NCI-H2227 (cell line): ENCODE measurements at regions not wholly inside any gene's neighbourhood (a gene's known extent, or its start where the extent isn't known, plus 50 kb on each side); places are given as distances from the start of the nearest gene placed in this dataset.

Source experiments
- DNase-seq: peaks from one replicate; lab custom pipeline; 2025; ENCODE audit not compliant: unreplicated experiment; lab: John Stamatoyannopoulos, UW

DNA sequence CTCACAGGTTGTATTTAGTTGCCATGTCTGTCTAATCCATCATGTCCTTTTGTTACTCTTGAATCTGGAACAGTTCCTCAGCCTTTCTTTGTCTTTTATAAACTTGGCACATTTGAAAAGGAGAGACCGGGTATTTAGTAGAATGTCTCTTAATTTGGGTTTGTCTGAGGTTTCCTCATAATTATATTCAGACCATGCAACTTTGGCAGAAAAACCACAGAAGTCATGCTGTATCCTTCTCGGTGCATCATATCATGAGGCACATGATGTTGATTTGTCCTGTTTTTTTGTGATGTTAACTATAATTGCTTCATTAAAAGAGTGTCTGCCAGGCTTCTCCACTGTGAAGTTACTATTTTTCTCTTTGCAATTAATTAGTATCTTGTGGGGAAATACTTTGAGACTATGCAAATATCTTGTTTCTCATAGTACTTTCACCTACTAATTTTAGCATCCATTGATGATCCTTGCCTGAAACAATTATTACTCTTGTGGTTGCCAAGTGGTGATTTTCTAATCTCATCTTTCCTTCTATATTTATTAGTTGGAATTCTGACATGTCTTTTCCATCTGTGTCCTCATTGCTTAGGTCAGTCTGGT lies 837.3 kb downstream of the DHX35 start:
- no peak for DNase-seq

DNA sequence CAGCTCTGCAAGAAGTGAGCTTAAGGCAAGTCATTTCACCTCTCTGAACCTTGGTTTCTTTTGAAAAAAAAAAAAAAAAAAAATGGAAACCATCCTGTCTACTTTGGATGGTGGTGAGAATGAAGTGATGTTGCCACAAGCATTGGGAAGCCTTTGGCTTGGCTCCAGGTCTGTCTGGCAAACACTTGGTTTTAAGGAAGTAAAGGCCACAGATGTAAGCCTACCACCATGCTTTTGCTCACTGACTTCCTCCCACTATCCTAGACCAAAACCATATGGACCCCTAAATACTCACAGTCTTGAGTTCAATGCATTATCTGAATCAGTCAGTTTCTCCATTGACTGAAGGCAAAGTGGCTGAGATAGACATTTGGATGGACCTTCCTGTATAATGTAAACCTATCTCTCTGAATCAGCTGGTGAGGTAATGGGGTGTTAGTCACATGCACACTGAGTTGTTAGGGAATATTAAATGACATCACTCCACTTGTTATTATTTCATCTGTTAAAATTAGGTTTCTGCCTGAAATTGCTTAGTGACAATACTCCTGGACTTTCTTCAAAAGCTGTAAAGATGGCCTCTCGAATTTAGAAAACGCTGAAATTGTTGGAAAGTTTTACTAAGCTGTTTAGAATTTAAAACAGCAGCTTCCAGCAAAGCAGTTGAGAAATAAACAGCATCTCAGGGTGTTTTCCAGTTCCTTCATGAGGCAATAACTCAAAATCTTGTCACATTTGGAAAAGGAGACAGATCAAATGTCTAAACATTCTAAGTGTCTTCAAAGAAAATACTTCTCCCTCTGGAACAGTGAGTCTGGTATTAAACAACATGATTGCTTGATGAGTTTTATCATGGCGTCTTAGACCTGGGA lies 833.5 kb downstream of the DHX35 start:
- DNase-seq = no peak

DNA sequence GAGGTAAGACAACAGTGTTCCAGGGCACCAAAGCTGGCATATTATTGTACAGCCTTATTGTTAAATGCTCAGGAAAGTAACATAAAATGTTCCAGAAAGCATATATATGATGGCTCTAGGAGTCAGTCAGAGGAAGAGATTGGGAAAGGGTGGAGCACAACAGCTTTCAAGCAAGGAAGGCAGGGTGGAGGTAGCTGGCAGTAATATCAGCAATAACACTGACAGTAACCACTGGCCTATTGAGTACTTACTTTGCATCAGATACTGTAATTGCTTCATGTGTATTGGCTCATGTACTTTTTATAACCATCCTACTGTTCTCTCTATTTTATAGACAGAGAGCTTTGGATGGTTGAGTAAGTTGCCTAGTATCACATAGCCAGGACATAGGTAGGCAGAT lies 830.2 kb downstream of the DHX35 start:
- DNase-seq = no peak

DNA sequence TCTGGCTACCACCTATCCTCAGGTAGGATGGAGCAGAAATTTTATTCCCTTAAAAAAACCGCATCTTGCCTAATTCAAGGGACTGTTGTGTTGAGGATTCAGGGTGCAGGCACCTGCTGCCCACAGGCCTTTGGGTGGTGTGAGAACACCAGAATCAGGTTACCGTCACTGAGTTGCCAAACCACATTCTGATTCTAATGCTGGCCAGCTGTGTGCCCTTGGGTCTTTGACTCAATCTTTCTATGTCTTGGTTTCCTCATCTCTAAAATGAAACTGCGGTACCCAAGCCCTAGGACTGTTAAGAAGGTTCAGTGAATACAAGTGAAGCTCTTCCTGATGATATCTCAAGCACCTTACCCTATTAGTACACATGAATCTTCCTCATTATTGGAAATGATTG lies 827.3 kb downstream of the DHX35 start:
- no peak for DNase-seq

- DNase-seq = no peak
Measured at GRCh38 chr20:39785252-39785917, 823.2 kb downstream of the DHX35 start.

DNA sequence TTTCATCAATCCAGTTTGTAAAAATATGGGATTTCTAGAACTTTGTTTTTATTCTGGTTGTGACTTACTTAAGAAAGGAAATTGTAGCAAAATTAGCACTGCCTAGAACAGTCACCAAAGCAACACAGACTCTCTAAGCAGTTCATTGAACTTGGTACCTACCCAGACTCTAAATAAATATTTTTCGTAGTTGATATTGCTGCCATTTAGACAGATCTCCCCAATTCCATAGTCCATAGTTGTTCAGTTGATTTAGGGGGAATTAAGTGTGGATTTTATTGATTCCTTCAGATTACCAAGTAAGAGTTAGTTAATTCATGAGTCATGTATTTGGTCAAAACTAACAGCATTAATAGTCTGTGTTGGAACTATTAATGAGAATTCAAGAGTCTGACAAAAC lies 822.5 kb downstream of the DHX35 start:
- no peak for DNase-seq

GRCh38 chr20:39778847-39779604 lies 816.9 kb downstream of the DHX35 start:
- DNase-seq = peak; percentile 48

GRCh38 chr20:39778431-39778830 lies 816.3 kb downstream of the DHX35 start:
- DNase-seq = no peak

GRCh38 chr20:39777610-39778009 lies 815.5 kb downstream of the DHX35 start:
- DNase-seq = no peak

GRCh38 chr20:39775110-39775509 lies 813.0 kb downstream of the DHX35 start:
- no peak for DNase-seq

- DNase-seq = no peak
Measured at GRCh38 chr20:39773380-39774000, 811.3 kb downstream of the DHX35 start.

DNA sequence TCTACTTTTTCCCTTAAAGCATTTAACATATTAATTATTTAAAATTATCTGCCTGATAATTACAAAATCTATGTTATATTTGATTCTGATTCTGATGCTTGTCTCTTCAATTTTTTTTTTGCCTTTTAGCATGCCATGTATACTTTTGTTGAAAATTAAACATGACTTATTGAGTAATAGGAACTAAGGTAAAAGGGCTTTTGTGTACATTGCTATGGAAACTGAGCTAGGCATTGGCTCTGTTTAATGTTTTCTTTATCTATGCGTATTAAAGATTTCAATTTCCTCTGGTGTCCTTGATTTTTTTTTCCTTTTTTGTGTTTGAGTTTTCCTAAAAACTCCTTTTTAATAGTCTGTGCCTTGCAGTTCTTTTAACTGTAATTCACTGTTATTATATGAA lies 805.2 kb downstream of the DHX35 start:
- DNase-seq = no peak

GRCh38 chr20:39766333-39766732 lies 804.2 kb downstream of the DHX35 start:
- DNase-seq = no peak

DNA sequence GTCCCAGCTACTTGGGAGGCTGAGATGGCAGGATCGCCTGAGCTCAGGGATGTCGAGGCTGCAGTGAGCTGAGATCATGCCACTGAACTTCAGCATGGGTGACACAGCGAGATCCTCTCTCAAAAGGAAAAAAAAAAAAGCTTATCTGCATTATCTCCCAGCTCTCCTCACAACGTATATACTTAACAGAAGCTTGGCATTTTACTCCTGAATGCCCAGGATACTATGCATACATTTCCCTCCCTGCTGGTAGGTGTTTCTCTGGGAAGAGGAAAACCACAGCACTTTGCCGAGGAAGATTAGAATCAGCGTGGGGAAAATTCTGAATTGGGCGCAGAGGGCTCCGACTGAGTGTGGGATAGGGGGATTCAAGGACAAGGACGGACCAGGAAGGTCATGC lies 800.6 kb downstream of the DHX35 start:
- no peak for DNase-seq

GRCh38 chr20:39758876-39759275 lies 796.7 kb downstream of the DHX35 start:
- no peak for DNase-seq

DNA sequence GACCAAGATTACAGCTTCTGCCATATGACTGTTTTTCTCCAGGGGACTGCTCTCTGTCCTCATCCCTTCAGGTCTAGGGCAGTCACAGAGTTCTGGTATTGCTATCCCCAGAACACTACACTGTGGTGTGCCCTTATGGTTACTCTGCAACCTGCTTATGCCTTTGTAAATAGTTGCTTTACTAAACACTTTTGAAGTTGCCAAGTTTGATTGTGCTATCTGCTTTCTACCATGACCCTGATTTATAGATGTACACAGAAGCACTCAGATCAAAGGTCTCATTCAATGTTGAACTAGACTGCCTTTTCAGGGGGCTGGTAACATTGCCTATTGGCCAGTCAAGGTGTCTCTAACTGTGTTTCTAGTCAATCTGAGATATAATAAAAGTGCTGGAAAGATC lies 794.7 kb downstream of the DHX35 start:
- no peak for DNase-seq

DNA sequence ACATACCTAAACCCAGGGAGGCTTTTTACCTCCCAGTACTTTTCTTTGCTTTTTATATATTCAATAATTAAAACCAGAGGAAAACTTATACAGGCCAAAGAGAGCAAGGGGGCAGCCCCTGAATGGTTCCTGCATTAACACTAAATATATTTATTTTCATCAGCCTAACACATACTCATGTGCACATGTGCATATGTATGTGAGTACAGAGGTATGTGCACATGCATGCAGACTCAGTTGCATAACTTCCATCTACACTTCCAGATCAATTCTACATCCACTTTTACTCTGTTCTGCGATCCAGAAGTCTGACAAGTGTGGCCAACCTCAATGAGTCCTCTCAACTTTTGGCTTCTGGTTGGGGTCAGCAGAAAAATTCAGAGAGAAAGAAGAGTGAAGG lies 794.2 kb downstream of the DHX35 start:
- no peak for DNase-seq

DNA sequence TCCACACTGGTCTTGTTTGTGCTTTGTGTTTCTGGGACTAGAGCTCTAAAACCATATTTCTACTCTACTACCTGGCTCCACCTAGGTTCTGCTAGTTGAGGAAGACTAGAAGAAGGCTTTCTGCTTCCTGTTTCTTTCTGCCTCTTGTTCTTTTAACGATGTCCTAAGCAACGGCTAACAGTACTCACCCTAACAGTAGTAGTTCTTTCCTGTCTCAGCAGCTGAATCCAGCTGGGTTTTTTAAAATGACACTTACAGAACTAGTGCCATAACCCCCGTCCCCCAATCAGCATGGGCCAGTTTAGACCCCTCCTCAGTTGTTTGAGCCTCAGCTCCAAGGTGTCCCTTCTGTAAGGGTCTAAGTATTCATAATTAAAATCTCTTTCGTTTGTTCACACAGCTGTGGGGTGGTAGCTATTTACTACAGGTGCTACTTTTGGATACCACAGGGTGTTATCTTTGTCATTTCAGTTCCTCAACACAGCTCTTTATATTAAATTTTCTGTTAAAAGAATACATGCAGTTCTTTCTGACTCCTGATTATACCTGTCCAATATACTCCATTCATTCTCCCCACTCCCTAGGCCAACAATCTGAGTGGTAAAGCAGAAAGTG lies 790.2 kb downstream of the DHX35 start:
- DNase-seq = no peak

DNA sequence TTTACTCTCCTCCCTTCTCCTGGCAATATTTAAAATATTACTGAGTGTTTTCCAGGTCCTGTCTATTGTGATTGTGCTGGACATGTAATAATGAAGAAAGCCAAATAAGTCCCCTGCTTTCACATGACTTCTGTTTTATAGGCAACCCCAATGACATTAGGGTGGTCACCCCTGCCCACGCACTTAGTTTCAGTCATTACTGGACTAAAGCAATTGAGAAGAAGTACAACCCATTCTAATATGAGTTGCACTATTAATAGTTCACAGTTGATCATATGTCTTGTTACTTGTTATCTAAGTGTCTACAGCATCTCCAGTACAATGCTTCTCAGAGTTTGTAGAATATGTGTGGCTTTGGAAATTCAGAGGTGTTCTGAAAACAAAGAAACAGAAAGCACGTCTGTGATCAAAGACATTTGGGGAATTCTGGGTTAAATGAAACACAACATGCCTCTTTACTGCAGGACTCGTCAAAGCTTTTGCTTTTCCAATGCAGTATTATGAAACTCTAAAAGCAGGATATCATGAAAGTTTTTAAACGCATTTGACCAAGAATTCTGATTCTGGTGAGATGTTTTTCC lies 789.5 kb downstream of the DHX35 start:
- no peak for DNase-seq

DNA sequence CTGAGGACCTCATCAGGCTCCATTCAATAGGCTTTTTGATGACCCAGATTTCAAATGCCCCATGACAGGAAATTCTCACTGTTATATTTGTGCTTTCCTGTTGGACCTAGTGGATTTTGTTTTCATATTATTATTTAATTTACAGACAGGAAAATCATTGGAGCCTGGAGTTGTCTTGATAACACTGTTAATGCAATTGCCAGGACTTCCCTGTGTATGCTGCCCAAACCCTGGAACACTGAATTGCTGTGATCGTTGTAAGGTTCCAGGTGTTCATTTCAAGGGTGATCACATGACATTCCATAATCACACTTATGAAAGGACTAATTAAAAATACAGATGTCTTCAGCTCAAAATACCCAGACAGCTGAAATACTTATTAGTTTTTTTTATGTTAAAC lies 783.2 kb downstream of the DHX35 start:
- no peak for DNase-seq
